ENCODE measurements at regions not wholly inside any gene's neighbourhood (a gene's known extent, or its start where the extent isn't known, plus 50 kb on each side); places are given as distances from the start of the nearest gene placed in this dataset.

DNA sequence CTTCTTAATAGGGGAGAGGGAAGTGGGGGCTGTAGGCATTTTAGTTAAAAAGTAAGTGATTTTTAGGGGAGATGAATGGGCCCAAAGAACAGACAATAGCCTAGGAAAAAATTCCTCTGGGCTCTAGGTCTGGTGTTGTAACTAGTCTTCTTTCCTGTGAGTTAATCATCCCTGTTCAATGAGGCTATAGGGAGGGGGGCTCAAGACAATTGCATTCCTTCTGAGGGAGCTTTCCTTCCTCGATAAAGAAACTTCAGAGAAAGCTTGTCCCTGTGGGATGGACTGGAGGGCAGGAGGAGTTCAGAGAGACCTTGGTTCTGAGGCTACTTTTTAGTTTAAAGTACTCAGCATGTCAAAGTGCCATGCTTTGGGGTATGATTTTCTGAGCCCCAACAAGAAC lies 127.2 kb downstream of the BBS10 start:
- intact Hi-C loops (cut with DNase I), result no loop called here
- Histone ChIP-seq H3K9ac (ENCODE audit: low read length in 3 of 3) (no peak overlapping the region), H3K4me3 (ENCODE audit: low read length in 3 of 3) (no peak overlapping the region), H3K27ac (ENCODE audit: low read depth in 2 of 2, low read length in 2 of 2) (no peak overlapping the region), H3K4me1 (ENCODE audit: control insufficient read depth in 2 of 3, insufficient read depth in 2 of 3, low read depth in 1 of 3, low read length in 3 of 3) (no peaks in the 10 kb centered on the region), H3K27me3 (ENCODE audit: control insufficient read depth, insufficient read depth, low read length) (no peaks in the 10 kb centered on the region), H3K9me3 (ENCODE audit: control insufficient read depth in 2 of 3, insufficient read depth in 1 of 3, low read length in 3 of 3) (no peaks in the 10 kb centered on the region), H3K36me3 (ENCODE audit: control insufficient read depth in 2 of 3, insufficient read depth in 3 of 3, low read length in 3 of 3) (no peaks in the 10 kb centered on the region)
- no peak for FAIRE-seq
- no peak for DNase-seq
- TF ChIP-seq, protein P1, sequence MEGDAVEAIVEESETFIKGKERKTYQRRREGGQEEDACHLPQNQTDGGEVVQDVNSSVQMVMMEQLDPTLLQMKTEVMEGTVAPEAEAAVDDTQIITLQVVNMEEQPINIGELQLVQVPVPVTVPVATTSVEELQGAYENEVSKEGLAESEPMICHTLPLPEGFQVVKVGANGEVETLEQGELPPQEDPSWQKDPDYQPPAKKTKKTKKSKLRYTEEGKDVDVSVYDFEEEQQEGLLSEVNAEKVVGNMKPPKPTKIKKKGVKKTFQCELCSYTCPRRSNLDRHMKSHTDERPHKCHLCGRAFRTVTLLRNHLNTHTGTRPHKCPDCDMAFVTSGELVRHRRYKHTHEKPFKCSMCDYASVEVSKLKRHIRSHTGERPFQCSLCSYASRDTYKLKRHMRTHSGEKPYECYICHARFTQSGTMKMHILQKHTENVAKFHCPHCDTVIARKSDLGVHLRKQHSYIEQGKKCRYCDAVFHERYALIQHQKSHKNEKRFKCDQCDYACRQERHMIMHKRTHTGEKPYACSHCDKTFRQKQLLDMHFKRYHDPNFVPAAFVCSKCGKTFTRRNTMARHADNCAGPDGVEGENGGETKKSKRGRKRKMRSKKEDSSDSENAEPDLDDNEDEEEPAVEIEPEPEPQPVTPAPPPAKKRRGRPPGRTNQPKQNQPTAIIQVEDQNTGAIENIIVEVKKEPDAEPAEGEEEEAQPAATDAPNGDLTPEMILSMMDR (IDR thresholded peaks at IDR 0.05; ENCODE audit: borderline replicate concordance, extremely low read depth, insufficient read depth), result no peak

- Histone ChIP-seq H3K27ac (ENCODE audit: low read depth in 2 of 2, low read length in 2 of 2) (no peak overlapping the region), H3K4me3 (ENCODE audit: low read length in 3 of 3) (no peak overlapping the region), H3K36me3 (ENCODE audit: control insufficient read depth in 2 of 3, insufficient read depth in 3 of 3, low read length in 3 of 3) (no peaks in the 10 kb centered on the region), H3K4me1 (ENCODE audit: control insufficient read depth in 2 of 3, insufficient read depth in 2 of 3, low read depth in 1 of 3, low read length in 3 of 3) (no peaks in the 10 kb centered on the region), H3K9me3 (ENCODE audit: control insufficient read depth in 2 of 3, insufficient read depth in 1 of 3, low read length in 3 of 3) (no peaks in the 10 kb centered on the region), H3K27me3 (ENCODE audit: control insufficient read depth, insufficient read depth, low read length) (no peaks in the 10 kb centered on the region), H3K9ac (ENCODE audit: low read length in 3 of 3) (no peak overlapping the region)
- TF ChIP-seq, protein P1 (IDR thresholded peaks at IDR 0.05; ENCODE audit: borderline replicate concordance, extremely low read depth, insufficient read depth), result no peak
- FAIRE-seq (no peak), DNase-seq (no peak)
- intact Hi-C loops (cut with DNase I), result no loop called here
Observed at GRCh38 chr12:76219806-76220205, 128.4 kb downstream of the BBS10 start.

GRCh38 chr12:76216585-76217472 lies 131.4 kb downstream of the BBS10 start:
- Histone ChIP-seq H3K4me1 (ENCODE audit: control insufficient read depth in 2 of 3, insufficient read depth in 2 of 3, low read depth in 1 of 3, low read length in 3 of 3) (no peaks in the 10 kb centered on the region), H3K36me3 (ENCODE audit: control insufficient read depth in 2 of 3, insufficient read depth in 3 of 3, low read length in 3 of 3) (no peaks in the 10 kb centered on the region), H3K9ac (ENCODE audit: low read length in 3 of 3) (no peak overlapping the region), H3K9me3 (ENCODE audit: control insufficient read depth in 2 of 3, insufficient read depth in 1 of 3, low read length in 3 of 3) (no peaks in the 10 kb centered on the region), H3K27ac (ENCODE audit: low read depth in 2 of 2, low read length in 2 of 2) (no peak overlapping the region), H3K27me3 (ENCODE audit: control insufficient read depth, insufficient read depth, low read length) (no peaks in the 10 kb centered on the region), H3K4me3 (ENCODE audit: low read length in 3 of 3) (no peak overlapping the region)
- FAIRE-seq, result no peak
- intact Hi-C loops (cut with DNase I), result no loop called here
- TF ChIP-seq, protein P1 (IDR thresholded peaks at IDR 0.05; ENCODE audit: borderline replicate concordance, extremely low read depth, insufficient read depth), result no peak
- DNase-seq, result no peak
